Body of pancreas (tissue), 4 donors: ENCODE measurements at regions not wholly inside any gene's neighbourhood (a gene's known extent, or its start where the extent isn't known, plus 50 kb on each side); places are given as distances from the start of the nearest gene placed in this dataset.

ENCODE experiments used
- CTCF ChIP-seq, 7 experiments: fragments of 450-650 bp in 4 of 7; fragments of 200-600 bp in 3 of 7; sonication (generic) in 3 of 7; IDR thresholded peaks; one replicate each; pipeline ENCODE4 v1.5.1; 2016 to 2019; ENCODE audit warnings: antibody characterized with exemption in 7 of 7
- POLR2A ChIP-seq, 3 donors: fragments of 450-650 bp; IDR thresholded peaks; one replicate each; pipeline ENCODE4 v1.6.1; 2016; ENCODE audit warnings: antibody characterized with exemption in 3 of 3, mild to moderate bottlenecking in 2 of 3

DNA sequence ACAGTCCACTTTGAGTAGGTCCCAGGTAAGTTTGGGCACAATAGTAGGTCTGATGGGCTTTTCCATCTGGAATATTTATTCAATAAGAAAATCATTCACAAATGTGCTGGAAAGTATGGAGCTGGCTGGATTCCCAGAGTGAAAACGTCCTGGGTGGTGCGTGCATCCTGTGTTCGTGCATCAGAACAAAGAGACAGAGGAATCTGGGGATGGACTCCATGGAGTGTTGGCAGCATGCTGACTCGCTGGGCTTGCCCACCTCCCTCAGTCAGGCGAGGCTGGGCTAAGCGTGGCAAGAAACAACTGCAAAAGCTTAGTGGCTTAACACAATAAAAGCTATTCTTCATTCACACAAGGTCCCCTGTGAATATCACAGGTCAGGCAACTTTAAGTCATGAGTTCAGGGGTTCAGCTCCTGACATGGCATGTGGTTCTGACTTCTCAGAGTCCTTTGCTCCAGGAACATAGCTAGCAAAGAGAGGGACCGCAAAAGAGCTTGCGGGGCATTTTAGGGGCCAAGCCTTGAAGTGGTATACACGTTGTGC lies 151.6 kb upstream of the ZNF644 start:
- TF ChIP-seq CTCF (IDR thresholded peaks at IDR 0.05), result no peak
- TF ChIP-seq POLR2A (IDR thresholded peaks at IDR 0.05), result no peak
